Osteocyte (in vitro differentiated cells): ENCODE measurements at regions not wholly inside any gene's neighbourhood (a gene's known extent, or its start where the extent isn't known, plus 50 kb on each side); places are given as distances from the start of the nearest gene placed in this dataset.
"Not testable (repeated sequence)": the region's sequence is repeated elsewhere in the genome, so short reads cannot be mapped to it uniquely, and the experiment has no call there.

Experiments used
- DNase-seq: peaks from one replicate; pipeline ENCODE4 v3.0.0; 2021; ENCODE audit warnings: mixed read lengths; ENCODE audit not compliant: unreplicated experiment; ENCODE audit errors: extremely low spot score
- H3K27ac Mint-ChIP-seq: one replicate; pipeline ENCODE4 v1.8.0; 2021; ENCODE audit warnings: mild to moderate bottlenecking, mixed read lengths; ENCODE audit not compliant: unreplicated experiment
- H3K27me3 Mint-ChIP-seq: one replicate; pipeline ENCODE4 v1.8.0; 2021; ENCODE audit warnings: mixed read lengths; ENCODE audit not compliant: unreplicated experiment
- H3K36me3 Mint-ChIP-seq: one replicate; pipeline ENCODE4 v1.8.0; 2021; ENCODE audit warnings: mixed read lengths; ENCODE audit not compliant: unreplicated experiment
- H3K4me1 Mint-ChIP-seq: one replicate; pipeline ENCODE4 v1.8.0; 2021; ENCODE audit warnings: mixed read lengths; ENCODE audit not compliant: unreplicated experiment
- H3K4me3 Mint-ChIP-seq: one replicate; pipeline ENCODE4 v1.8.0; 2021; ENCODE audit warnings: mild to moderate bottlenecking, moderate library complexity, mixed read lengths; ENCODE audit not compliant: unreplicated experiment
- H3K9me3 Mint-ChIP-seq: one replicate; pipeline ENCODE4 v1.8.0; 2021; ENCODE audit warnings: mixed read lengths; ENCODE audit not compliant: unreplicated experiment
- CTCF ChIP-seq: fragments of 200-600 bp; sonication (generic); IDR thresholded peaks from 2 replicates; pipeline ENCODE4 v1.5.0; 2021; ENCODE audit warnings: antibody characterized with exemption, mild to moderate bottlenecking, moderate library complexity

DNA sequence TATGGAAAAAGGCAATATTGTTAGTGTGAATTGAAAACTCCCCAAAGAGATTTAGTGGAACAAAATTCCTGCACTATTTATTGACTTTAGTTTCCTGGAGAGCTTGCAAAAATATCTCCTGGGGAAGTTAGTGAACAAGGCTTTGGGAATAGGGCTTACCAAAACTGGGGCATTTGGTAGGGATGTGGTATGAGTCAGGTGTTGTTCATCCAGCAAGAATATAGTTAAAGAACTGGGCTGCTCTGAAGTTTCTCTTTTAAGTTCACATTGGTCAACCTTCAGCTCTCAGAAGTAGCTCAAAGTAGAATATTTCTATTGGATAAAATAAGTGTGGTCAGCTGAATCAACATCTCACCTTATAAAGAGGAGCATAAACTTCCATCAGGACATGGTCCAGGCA is 185.0 kb downstream of the CPE start:
- no peak for DNase-seq

DNA sequence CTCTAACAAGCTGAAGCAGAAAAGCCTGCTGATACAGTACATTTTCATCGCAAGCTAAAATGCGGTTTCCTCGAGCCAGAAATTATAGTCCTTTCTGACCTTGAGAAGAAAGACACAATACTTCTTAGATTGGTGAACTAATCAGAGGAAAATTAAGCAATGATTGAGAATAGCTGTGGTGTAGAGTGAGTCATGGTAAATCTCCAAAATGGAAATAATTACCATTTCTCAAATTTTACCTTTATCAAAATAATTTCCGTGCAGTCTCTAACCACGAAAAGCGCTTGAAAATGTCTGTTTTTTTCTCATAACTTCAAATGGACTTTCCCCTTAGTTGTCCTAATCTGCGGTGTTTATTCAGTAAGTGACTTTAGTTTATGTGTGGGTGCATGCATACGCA is 190.2 kb downstream of the CPE start:
- Mint-ChIP-seq H3K27me3 (no peaks in the 10 kb centered on the region), H3K4me1 (peaks cover 5% of the 10 kb centered on the region), H3K36me3 (no peaks in the 10 kb centered on the region), H3K27ac (no peak overlapping the region), H3K4me3 (no peak overlapping the region), H3K9me3 (peaks cover 5% of the 10 kb centered on the region)
- no peak for TF ChIP-seq CTCF
- no peak for DNase-seq

More for the DNA sequence above, 185.0 kb downstream of the CPE start:
- peaks cover 20% of the 10 kb centered on the region for H3K4me1 Mint-ChIP-seq
- H3K36me3 Mint-ChIP-seq = peaks cover 8% of the 10 kb centered on the region
- no peaks in the 10 kb centered on the region for H3K27me3 Mint-ChIP-seq
- H3K27ac Mint-ChIP-seq = no peak overlapping the region
- H3K9me3 Mint-ChIP-seq = peaks cover 28% of the 10 kb centered on the region
- no peak for TF ChIP-seq CTCF
- no peak overlapping the region for H3K4me3 Mint-ChIP-seq

GRCh38 chr4:165571476-165571875 is 192.7 kb downstream of the CPE start:
- not testable (repeated sequence) for DNase-seq, H3K27ac Mint-ChIP-seq, H3K4me3 Mint-ChIP-seq, H3K4me1 Mint-ChIP-seq, H3K9me3 Mint-ChIP-seq, H3K27me3 Mint-ChIP-seq, H3K36me3 Mint-ChIP-seq

DNA sequence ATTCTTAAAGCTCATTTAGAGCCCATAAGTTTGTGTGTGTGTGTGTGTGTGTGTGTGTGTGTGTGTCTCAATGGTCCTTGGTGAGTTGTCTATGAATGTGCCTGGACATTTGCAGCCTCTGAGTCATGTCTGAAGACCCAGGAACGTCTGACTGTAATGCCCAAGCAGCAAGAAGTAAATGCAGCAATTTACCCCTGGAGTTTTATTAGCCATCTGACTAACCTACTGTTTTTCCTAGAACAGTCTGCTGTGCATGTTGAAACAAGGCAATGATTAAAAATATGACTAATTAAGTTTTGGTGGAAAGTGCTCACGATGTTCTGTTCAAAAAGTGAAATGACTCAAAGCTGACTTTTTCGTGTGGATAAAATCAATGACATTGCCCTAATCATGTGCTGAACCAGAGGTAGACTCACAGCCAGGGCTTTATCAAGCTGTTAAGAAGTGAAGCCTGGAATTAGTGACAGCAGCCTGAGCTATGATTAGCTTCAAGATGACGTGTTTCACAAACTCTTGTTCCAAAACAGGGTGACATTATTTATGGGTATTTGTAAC is 201.6 kb downstream of the CPE start:
- peak overlapping the region; percentile 7 for H3K27ac Mint-ChIP-seq
- no peaks in the 10 kb centered on the region for H3K36me3 Mint-ChIP-seq
- H3K9me3 Mint-ChIP-seq = peaks cover 2% of the 10 kb centered on the region
- no peaks in the 10 kb centered on the region for H3K27me3 Mint-ChIP-seq
- no peak for TF ChIP-seq CTCF
- no peak overlapping the region for H3K4me3 Mint-ChIP-seq
- H3K4me1 Mint-ChIP-seq = peaks cover 13% of the 10 kb centered on the region
- no peak for DNase-seq

DNA sequence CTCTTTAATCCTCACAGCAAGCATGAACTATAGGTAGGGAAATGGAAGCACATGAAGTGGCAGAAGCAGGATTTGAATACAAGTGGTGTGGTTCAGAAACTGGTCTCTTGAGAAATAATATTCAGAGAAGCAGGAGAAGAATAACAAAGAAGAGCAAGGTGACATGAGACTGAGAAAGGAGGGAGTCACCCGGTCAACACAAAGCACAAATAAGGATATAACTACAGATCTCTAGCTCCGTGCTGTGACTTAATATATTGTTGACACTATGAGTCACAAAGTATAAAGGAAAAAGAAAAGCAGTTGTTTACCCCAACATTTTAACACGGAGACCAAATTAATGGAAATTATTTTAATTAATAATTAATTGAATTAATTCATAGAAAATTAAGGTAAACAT is 204.5 kb downstream of the CPE start:
- H3K4me1 Mint-ChIP-seq = peaks cover 11% of the 10 kb centered on the region
- no peak for DNase-seq

More for the DNA sequence above, 204.5 kb downstream of the CPE start:
- Mint-ChIP-seq H3K27me3 (no peaks in the 10 kb centered on the region), H3K4me3 (no peak overlapping the region), H3K36me3 (no peaks in the 10 kb centered on the region), H3K27ac (no peak overlapping the region), H3K9me3 (peaks cover 4% of the 10 kb centered on the region)
- no peak for TF ChIP-seq CTCF
